Breast epithelium (tissue), 3 donors: ENCODE measurements at regions not wholly inside any gene's neighbourhood (a gene's known extent, or its start where the extent isn't known, plus 50 kb on each side); places are given as distances from the start of the nearest gene placed in this dataset.

Experiments
- POLR2A ChIP-seq: fragments of 450-650 bp; IDR thresholded peaks from one replicate; pipeline ENCODE4 v1.6.1; 2016; ENCODE audit warnings: antibody characterized with exemption, mild to moderate bottlenecking, moderate library complexity
- POLR2AphosphoS5 ChIP-seq, 3 donors: sonication (generic); formaldehyde crosslinking; IDR thresholded peaks; one replicate each; pipeline ENCODE4 v1.6.1; 2017; ENCODE audit warnings: antibody characterized with exemption in 3 of 3
- TF ChIP-seq, protein P1 (sequence below), 3 donors: fragments of 450-650 bp; IDR thresholded peaks; one replicate each; pipeline ENCODE4 v1.5.1; 2016 to 2017; ENCODE audit warnings: antibody characterized with exemption in 3 of 3, mild to moderate bottlenecking in 3 of 3, moderate library complexity in 3 of 3

DNA sequence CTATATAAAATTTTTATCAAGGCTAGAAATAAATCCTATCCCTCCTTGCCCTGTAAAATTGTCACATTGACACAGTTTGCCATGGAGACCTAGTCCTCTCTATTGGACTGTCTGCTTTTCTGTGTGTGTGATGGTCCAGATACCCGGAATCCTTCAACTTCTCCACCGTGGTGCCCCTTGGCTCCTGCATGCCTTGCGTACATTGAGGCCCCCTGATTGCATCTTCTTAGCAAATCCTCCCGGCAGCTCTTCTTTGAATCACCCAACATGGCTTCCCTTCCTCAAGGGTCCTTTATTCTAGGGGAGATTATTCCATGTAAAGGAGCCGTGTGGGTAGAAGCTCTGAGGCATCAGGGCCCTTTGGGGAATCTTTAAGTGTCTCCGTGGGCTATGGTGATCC lies 219.5 kb downstream of the CDC5L start:
- TF ChIP-seq, protein P1, sequence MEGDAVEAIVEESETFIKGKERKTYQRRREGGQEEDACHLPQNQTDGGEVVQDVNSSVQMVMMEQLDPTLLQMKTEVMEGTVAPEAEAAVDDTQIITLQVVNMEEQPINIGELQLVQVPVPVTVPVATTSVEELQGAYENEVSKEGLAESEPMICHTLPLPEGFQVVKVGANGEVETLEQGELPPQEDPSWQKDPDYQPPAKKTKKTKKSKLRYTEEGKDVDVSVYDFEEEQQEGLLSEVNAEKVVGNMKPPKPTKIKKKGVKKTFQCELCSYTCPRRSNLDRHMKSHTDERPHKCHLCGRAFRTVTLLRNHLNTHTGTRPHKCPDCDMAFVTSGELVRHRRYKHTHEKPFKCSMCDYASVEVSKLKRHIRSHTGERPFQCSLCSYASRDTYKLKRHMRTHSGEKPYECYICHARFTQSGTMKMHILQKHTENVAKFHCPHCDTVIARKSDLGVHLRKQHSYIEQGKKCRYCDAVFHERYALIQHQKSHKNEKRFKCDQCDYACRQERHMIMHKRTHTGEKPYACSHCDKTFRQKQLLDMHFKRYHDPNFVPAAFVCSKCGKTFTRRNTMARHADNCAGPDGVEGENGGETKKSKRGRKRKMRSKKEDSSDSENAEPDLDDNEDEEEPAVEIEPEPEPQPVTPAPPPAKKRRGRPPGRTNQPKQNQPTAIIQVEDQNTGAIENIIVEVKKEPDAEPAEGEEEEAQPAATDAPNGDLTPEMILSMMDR (IDR thresholded peaks at IDR 0.05): no peak
- TF ChIP-seq POLR2A (no peak), POLR2AphosphoS5 (IDR thresholded peaks at IDR 0.05) (no peak)
